HCT116 (cell line): ENCODE measurements at regions not wholly inside any gene's neighbourhood (a gene's known extent, or its start where the extent isn't known, plus 50 kb on each side); places are given as distances from the start of the nearest gene placed in this dataset.

ENCODE experiments used
- ATAC-seq: fragments of 200-7000 bp; cut with Tn5 transposase; 2 replicates; pipeline ENCODE4 v1.9.1; 2020; ENCODE audit warnings: mild to moderate bottlenecking, moderate library complexity
- BruUV-seq: library from RNA; stranded (reverse); fragments of 400-500 nt; replicated peaks from 2 replicates; lab custom pipeline; 2021; lab: Mats Ljungman, UMichigan
- CTCF ChIA-PET: fragments of 300-600 bp; sonication (Branson Sonifier 250); formaldehyde crosslinking; loops from one replicate; lab custom pipeline; 2021; ENCODE audit warnings: antibody characterized with exemption; lab: Charles Lee
- POLR2A ChIA-PET: fragments of 300-600, 350-600 bp; sonication (Branson Sonifier 250); formaldehyde crosslinking; loops from one replicate; lab custom pipeline; 2021; ENCODE audit warnings: antibody characterized with exemption; lab: Charles Lee
- RAD21 ChIA-PET, 2 experiments: fragments of 300-600 bp; sonication (Branson Sonifier 250); formaldehyde crosslinking; loops; one replicate each; lab custom pipeline; 2023; ENCODE audit warnings: low total read pairs in 2 of 2; ENCODE audit not compliant: uncharacterized antibody in 2 of 2, unreplicated experiment in 2 of 2, low non-redundant PET in 1 of 2; lab: Charles Lee
- DNase-seq: peaks from one replicate; pipeline ENCODE4 v3.0.0-alpha.2; 2010; ENCODE audit warnings: low read depth, low spot score
- H2AFZ ChIP-seq: fragments of 200-600 bp; shearing (Covaris generic), sonication (generic); 2 replicates; pipeline ENCODE4 v1.6.1; 2017; ENCODE audit warnings: low read depth, mixed run types, mixed read lengths, antibody characterized with exemption, low read length; ENCODE audit not compliant: poor library complexity, severe bottlenecking
- H3K27ac ChIP-seq: 2 replicates; pipeline ENCODE4 v1.5.1; 2012; ENCODE audit warnings: low read depth, low read length
- H3K27me3 ChIP-seq: fragments of 200-600 bp; sonication (generic); 2 replicates; pipeline ENCODE4 v1.6.1; 2016; ENCODE audit warnings: mixed run types, low read length, mixed read lengths; ENCODE audit not compliant: insufficient read depth
- H3K36me3 ChIP-seq, 2 experiments: fragments of 200-500 bp in 1 of 2; fragments of 200-600 bp in 1 of 2; sonication (Bioruptor generic) in 1 of 2; sonication (generic) in 1 of 2; 2 replicates each; pipeline versions ENCODE4 v1.5.1 to v1.6.1; 2014 to 2016; ENCODE audit warnings: low read length in 2 of 2, inconsistent platforms in 1 of 2, mixed read lengths in 1 of 2, mixed run types in 1 of 2; ENCODE audit not compliant: insufficient read depth in 2 of 2, control insufficient read depth in 1 of 2
- H3K4me1 ChIP-seq, 2 experiments: fragments of 200-600 bp in 1 of 2; sonication (generic) in 1 of 2; 2 replicates each; pipeline versions ENCODE4 v1.5.1 to v1.6.1; 2012 to 2017; ENCODE audit warnings: low read length in 2 of 2, inconsistent platforms in 1 of 2, mild to moderate bottlenecking in 1 of 2, mixed read lengths in 1 of 2, mixed run types in 1 of 2, moderate library complexity in 1 of 2; ENCODE audit not compliant: insufficient read depth in 2 of 2, control insufficient read depth in 1 of 2
- H3K4me2 ChIP-seq: fragments of 200-600 bp; sonication (generic); 2 replicates; pipeline ENCODE4 v1.6.1; 2017; ENCODE audit warnings: mixed run types, low read length, mixed read lengths
- H3K4me3 ChIP-seq, 2 experiments: fragments of 200-600 bp in 1 of 2; sonication (generic) in 1 of 2; replicated peaks in 1 of 2; 2 replicates each; pipeline ENCODE4 v1.5.1; 2011 to 2016; ENCODE audit warnings: low read length in 2 of 2, control low read depth in 1 of 2, low read depth in 1 of 2, mild to moderate bottlenecking in 1 of 2, mixed read lengths in 1 of 2, mixed run types in 1 of 2
- H3K79me2 ChIP-seq: fragments of 200-600 bp; sonication (generic); 2 replicates; pipeline ENCODE4 v1.6.1; 2017; ENCODE audit warnings: mild to moderate bottlenecking, mixed run types, low read length, moderate library complexity, mixed read lengths; ENCODE audit not compliant: insufficient read depth
- H3K9ac ChIP-seq: fragments of 200-600 bp; sonication (generic); 2 replicates; pipeline ENCODE4 v1.6.1; 2016; ENCODE audit warnings: low read length, mixed read lengths
- H3K9me2 ChIP-seq: fragments of 200-600 bp; sonication (generic), shearing (Covaris generic); 2 replicates; pipeline ENCODE4 v1.6.1; 2017; ENCODE audit warnings: mixed run types, mild to moderate bottlenecking, moderate library complexity; ENCODE audit not compliant: insufficient read depth
- H3K9me3 ChIP-seq, 2 experiments: fragments of 200-500 bp in 1 of 2; fragments of 200-600 bp in 1 of 2; sonication (Bioruptor generic) in 1 of 2; sonication (generic) in 1 of 2; 2 replicates each; pipeline ENCODE4 v1.6.1; 2014 to 2017; ENCODE audit warnings: low read length in 2 of 2, mixed read lengths in 2 of 2, inconsistent platforms in 1 of 2, low read depth in 1 of 2, mild to moderate bottlenecking in 1 of 2, mixed run types in 1 of 2, moderate library complexity in 1 of 2; ENCODE audit not compliant: control insufficient read depth in 1 of 2, insufficient read depth in 1 of 2
- H4K20me1 ChIP-seq: fragments of 200-600 bp; sonication (generic), shearing (Covaris generic); 2 replicates; pipeline ENCODE4 v1.6.1; 2017; ENCODE audit warnings: mixed run types, mild to moderate bottlenecking, moderate library complexity; ENCODE audit not compliant: insufficient read depth
- CTCF ChIP-seq, 3 experiments: fragments of 200-600 bp in 1 of 3; sonication (generic) in 1 of 3; IDR thresholded peaks in 2 of 3; conservative IDR thresholded peaks in 1 of 3; 2 replicates each; pipeline ENCODE4 v1.5.1; 2012 to 2017; ENCODE audit warnings: low read depth in 2 of 3, low read length in 2 of 3, antibody characterized with exemption in 1 of 3, borderline replicate concordance in 1 of 3, control low read depth in 1 of 3, mild to moderate bottlenecking in 1 of 3, mixed read lengths in 1 of 3, mixed run types in 1 of 3, moderate library complexity in 1 of 3; ENCODE audit not compliant: insufficient read depth in 1 of 3
- EZH2 ChIP-seq: fragments of 200-600 bp; sonication (generic); IDR thresholded peaks from 2 replicates; pipeline ENCODE4 v1.6.1; 2017; ENCODE audit warnings: antibody characterized with exemption, mixed run types
- EZH2phosphoT487 ChIP-seq: fragments of 200-600 bp; IDR thresholded peaks from 2 replicates; pipeline ENCODE4 v1.6.1; 2018; ENCODE audit warnings: antibody characterized with exemption, borderline replicate concordance
- JUND ChIP-seq: IDR thresholded peaks from 2 replicates; pipeline ENCODE4 v1.6.1; 2012
- POLR2AphosphoS5 ChIP-seq: IDR thresholded peaks from 2 replicates; pipeline ENCODE4 v1.6.1; 2011; ENCODE audit warnings: mild to moderate bottlenecking, low read depth, low read length, moderate library complexity
- RAD21 ChIP-seq: IDR thresholded peaks from 2 replicates; pipeline ENCODE4 v1.6.1; 2012; ENCODE audit warnings: low read depth, mild to moderate bottlenecking
- SIN3A ChIP-seq: IDR thresholded peaks from 2 replicates; pipeline ENCODE4 v1.6.1; 2012; ENCODE audit warnings: low read depth
- TCF7L2 ChIP-seq: IDR thresholded peaks from 2 replicates; pipeline ENCODE4 v1.7.0; 2011; ENCODE audit warnings: borderline replicate concordance, inconsistent platforms; ENCODE audit not compliant: insufficient read depth, insufficient read length; ENCODE audit errors: extremely low read depth
- ZFX ChIP-seq: fragments of 450-650 bp; IDR thresholded peaks from 2 replicates; pipeline ENCODE4 v1.6.1; 2017
- ZNF274 ChIP-seq: fragments of 200-500 bp; sonication (Bioruptor generic); IDR thresholded peaks from 2 replicates; pipeline ENCODE4 v1.6.1; 2014; ENCODE audit warnings: mild to moderate bottlenecking, low read depth, low read length, inconsistent platforms
- intact Hi-C: fragments of 100-400 bp; cut with micrococcal nuclease; formaldehyde crosslinking; loops from 2 replicates; pipeline ENCODE4 v1.10.0; 2022
- TF ChIP-seq, protein P1 (sequence below): IDR thresholded peaks from 2 replicates; pipeline ENCODE4 v1.6.1; 2012
- TF ChIP-seq, protein P2 (sequence below): IDR thresholded peaks from 2 replicates; pipeline ENCODE4 v1.6.1; 2012; ENCODE audit warnings: low read depth

- H3K36me3 ChIP-seq = no peaks in the 10 kb centered on the region
- RAD21 ChIA-PET = no interaction called here
- H3K9me2 ChIP-seq = no peaks in the 10 kb centered on the region
- no peak for TF ChIP-seq CTCF (IDR thresholded peaks at IDR 0.05 in 2 of 3, conservative IDR thresholded peaks at IDR 0.05 in 1 of 3; ENCODE audit: borderline replicate concordance in 1 of 3, insufficient read depth in 1 of 3, low read depth in 2 of 3, low read length in 2 of 3)
- no peak for TF ChIP-seq POLR2AphosphoS5
- no peak for TF ChIP-seq JUND
- TF ChIP-seq EZH2 = no peak
- TF ChIP-seq TCF7L2 = no peak
- intact Hi-C loops = no loop called here
- H3K79me2 ChIP-seq = no peaks in the 10 kb centered on the region
- no peak overlapping the region for H3K9ac ChIP-seq
- no peaks in the 10 kb centered on the region; the same call in 1 of the 2 replicates for H3K27me3 ChIP-seq
- ATAC-seq = no peak
- no peak overlapping the region for H3K4me3 ChIP-seq
- no TSS peak for BruUV-seq
- CTCF ChIA-PET = no interaction called here
- no peak overlapping the region for H3K4me2 ChIP-seq
- DNase-seq = no peak
- no peaks in the 10 kb centered on the region for H4K20me1 ChIP-seq
- no peak overlapping the region for H2AFZ ChIP-seq
- POLR2A ChIA-PET = no interaction called here
- H3K27ac ChIP-seq = no peak overlapping the region
- H3K4me1 ChIP-seq = no peaks in the 10 kb centered on the region
- H3K9me3 ChIP-seq = no peaks in the 10 kb centered on the region
Observed at GRCh38 chr5:4924577-4924976, 215.6 kb upstream of the ADAMTS16 start.

DNA sequence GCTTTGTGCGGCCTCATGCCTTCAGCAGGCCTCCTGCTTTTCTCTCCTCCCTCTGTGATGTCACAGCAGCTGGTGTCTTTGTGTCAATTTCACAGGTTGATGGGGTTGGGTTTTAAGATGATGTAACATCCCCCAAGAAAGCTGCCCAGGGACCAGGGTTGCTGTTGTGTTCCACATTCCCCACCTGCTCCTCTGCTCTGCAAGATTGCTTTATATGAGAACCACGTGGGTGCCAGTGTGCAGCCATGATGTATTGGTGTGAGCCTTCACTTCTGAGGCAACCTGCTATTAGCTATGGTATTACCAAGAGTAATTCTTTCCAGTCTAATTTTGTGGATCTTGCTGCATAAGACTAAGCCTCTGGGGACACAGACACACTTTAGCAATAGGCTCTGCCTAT is 213.0 kb upstream of the ADAMTS16 start:
- H3K9me3 ChIP-seq = no peaks in the 10 kb centered on the region
- no TSS peak for BruUV-seq
- H3K4me2 ChIP-seq = no peak overlapping the region
- no peak for ATAC-seq
- no peaks in the 10 kb centered on the region for H4K20me1 ChIP-seq
- H3K9me2 ChIP-seq = no peaks in the 10 kb centered on the region
- no peak for DNase-seq
- no peaks in the 10 kb centered on the region for H3K36me3 ChIP-seq
- no peaks in the 10 kb centered on the region for H3K79me2 ChIP-seq
- no peak overlapping the region for H2AFZ ChIP-seq
- H3K4me1 ChIP-seq = no peaks in the 10 kb centered on the region
- ChIA-PET CTCF (no interaction called here), RAD21 (no interaction called here), POLR2A (no interaction called here)
- H3K27ac ChIP-seq = no peak overlapping the region
- intact Hi-C loops = no loop called here
- no peak overlapping the region for H3K4me3 ChIP-seq
- no peak overlapping the region for H3K9ac ChIP-seq
- H3K27me3 ChIP-seq = no peaks in the 10 kb centered on the region; the same call in 1 of the 2 replicates
- TF ChIP-seq EZH2phosphoT487 = no peak
- TF ChIP-seq RAD21 = no peak
- TF ChIP-seq POLR2AphosphoS5 = no peak
- TF ChIP-seq, protein P1, sequence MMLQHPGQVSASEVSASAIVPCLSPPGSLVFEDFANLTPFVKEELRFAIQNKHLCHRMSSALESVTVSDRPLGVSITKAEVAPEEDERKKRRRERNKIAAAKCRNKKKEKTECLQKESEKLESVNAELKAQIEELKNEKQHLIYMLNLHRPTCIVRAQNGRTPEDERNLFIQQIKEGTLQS = no peak
- TF ChIP-seq ZNF274 = no peak
- TF ChIP-seq EZH2 = no peak
- TF ChIP-seq JUND = no peak
- TF ChIP-seq TCF7L2 = no peak
- TF ChIP-seq ZFX = no peak
- TF ChIP-seq, protein P2, sequence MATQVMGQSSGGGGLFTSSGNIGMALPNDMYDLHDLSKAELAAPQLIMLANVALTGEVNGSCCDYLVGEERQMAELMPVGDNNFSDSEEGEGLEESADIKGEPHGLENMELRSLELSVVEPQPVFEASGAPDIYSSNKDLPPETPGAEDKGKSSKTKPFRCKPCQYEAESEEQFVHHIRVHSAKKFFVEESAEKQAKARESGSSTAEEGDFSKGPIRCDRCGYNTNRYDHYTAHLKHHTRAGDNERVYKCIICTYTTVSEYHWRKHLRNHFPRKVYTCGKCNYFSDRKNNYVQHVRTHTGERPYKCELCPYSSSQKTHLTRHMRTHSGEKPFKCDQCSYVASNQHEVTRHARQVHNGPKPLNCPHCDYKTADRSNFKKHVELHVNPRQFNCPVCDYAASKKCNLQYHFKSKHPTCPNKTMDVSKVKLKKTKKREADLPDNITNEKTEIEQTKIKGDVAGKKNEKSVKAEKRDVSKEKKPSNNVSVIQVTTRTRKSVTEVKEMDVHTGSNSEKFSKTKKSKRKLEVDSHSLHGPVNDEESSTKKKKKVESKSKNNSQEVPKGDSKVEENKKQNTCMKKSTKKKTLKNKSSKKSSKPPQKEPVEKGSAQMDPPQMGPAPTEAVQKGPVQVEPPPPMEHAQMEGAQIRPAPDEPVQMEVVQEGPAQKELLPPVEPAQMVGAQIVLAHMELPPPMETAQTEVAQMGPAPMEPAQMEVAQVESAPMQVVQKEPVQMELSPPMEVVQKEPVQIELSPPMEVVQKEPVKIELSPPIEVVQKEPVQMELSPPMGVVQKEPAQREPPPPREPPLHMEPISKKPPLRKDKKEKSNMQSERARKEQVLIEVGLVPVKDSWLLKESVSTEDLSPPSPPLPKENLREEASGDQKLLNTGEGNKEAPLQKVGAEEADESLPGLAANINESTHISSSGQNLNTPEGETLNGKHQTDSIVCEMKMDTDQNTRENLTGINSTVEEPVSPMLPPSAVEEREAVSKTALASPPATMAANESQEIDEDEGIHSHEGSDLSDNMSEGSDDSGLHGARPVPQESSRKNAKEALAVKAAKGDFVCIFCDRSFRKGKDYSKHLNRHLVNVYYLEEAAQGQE = no peak
- no peak for TF ChIP-seq SIN3A
